Inflammatory macrophage treated with lipopolysaccharide for 4 hours (primary cell): ENCODE measurements at regions not wholly inside any gene's neighbourhood (a gene's known extent, or its start where the extent isn't known, plus 50 kb on each side); places are given as distances from the start of the nearest gene placed in this dataset.
A peak's percentile ranks its signal among the peaks of the same experiment; 100 is the strongest.
"Not testable (repeated sequence)": the region's sequence is repeated elsewhere in the genome, so short reads cannot be mapped to it uniquely, and the experiment has no call there.

Experiments used
- DNase-seq: peaks from one replicate; pipeline ENCODE4 v3.0.0-alpha.2; 2020

DNA sequence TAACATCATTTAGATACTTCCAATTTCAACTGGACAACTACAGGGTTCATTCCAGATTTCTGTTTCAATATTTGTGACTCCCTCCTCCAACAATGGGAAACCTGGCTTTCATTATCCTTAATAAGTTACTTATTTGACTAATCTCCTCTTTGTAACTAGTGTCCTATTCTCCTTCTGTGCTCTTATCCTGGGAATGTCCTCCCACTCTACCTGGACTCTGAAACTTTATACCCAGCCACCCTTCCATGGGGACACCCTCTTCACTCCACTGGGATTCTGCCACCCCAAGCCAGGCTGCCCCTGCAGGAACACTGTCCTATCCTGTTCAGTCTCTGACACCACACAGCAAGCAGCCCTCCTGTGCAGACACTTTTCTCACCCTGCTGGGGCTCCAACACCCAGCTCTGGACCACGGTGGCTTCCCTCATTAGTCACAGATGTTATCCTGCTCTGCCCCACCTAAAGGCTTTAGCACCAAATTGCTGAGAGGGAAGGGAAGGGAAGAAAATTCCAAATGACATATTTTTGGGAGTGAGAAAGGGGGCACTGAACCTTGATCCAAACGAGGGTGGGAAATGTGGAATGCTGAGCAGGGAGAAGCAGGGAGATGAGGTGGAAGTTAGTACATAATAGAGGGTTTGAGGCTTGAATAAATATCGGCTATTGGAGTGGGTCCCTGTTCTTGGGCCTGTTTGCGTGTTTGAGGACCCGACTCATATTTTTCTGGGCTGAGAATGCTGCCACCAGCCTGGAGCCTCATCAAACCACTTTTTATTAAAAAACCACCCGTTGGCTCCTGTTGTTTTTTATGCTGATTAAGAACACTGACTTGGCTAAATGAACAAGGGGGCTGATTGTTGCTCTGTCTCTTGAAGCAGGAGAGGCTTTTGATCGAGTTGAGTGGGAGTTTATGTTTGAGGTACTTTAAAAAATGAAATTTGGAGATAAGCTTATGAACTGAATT lies 54.0 kb upstream of the AKIRIN2 start:
- no peak for DNase-seq

DNA sequence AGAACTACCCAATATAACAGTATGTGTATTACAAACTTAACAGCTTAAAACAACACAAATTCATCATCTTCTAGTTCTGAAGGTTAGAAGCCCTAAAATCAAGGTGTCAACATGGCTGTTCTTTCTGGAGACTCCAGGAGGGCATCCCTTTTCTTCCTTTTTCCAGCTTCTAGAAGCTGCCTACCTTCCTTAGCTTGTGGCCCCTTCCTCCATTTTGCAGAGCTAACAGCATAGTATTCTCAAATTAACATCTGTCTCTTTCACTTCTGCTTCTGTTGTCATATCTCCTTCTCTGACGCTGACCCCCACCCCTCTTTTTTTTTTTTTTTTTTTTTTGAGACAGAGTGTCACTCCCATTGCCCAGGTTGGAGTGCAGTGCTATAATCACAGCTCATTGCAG lies 52.8 kb upstream of the AKIRIN2 start:
- DNase-seq = peak; percentile 33

DNA sequence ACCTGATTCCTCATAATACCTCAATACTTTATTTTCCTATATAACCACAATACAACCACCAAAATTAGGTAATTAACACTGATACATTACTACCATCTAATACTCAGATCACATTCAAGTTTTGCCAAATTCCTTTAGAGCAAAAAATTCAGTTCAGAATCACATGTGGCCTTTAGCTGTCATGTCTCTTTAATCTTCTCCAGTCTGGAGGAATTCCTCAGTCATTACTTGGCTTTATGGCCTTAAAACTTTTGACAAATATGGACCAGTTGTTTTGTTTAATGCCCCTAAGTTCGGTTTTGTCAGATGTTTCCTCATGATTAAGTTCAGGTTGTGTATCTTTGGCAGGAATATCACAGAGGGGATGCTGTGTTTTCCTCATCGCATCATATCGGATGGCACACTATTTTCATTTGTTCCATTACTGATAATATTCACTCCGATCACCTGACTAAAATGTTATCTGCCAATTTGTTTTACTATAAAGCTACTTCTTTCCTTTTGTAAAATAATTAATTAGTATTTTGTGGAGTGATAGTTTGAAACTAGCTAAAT lies 51.2 kb upstream of the AKIRIN2 start:
- no peak for DNase-seq

DNA sequence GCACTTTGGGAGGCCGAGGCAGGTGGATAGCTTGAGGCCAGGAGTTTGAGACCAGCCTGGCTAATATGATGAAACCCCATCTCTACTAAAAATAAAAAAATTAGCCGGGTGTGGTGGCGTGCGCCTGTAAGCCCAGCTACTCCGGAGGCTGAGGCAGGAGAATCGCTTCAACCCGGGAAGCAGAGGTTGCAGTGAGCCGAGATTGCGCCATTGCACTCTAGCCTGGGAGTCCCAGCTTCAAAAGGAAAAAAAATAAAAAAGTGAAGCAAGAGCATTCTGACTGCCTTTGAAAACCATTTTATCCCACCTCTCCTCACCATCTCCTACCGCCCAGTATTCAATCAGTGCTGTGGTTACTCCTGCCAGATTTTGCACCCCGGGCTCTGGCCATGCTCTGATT lies 50.5 kb upstream of the AKIRIN2 start:
- DNase-seq = not testable (repeated sequence)
